ENCODE measurements at regions not wholly inside any gene's neighbourhood (a gene's known extent, or its start where the extent isn't known, plus 50 kb on each side); places are given as distances from the start of the nearest gene placed in this dataset.

DNA sequence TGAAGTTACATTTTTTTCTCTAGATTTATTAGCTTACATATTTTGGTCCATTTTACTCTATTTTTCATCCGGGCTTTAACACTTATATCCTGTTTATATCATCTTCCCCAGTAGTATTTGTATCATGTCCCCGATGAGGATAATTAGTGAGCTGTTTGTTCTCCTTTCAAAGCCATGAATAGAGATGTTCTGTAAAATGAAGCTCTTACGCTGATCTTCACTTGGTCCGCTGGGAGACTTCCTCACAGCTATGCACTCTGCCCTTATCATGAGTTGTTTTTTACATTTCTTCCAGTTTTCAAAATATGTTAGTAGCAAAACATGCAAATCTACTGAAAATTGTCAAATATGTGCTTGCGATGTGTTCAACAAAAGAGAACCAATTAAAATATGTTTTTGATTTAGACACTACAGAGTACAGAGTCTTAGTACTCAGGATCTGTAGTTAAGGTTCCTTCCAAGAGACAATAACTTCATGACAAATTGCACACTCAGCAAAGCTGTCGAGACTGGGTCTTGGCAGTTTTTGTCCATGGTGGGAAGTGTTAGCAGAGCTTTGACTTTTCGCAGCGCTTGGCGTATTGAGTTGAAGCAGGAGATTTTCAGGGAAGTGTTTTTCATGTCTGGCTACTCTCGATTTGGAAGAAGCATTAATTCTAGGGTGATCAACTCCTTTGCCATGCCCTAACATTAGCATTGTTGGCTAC is 292.0 kb upstream of the ADAMTS5 start:
- H3K27me3 ChIP-seq (ENCODE audit: control insufficient read depth, insufficient read depth, low read length): no peaks in the 10 kb centered on the region
- FAIRE-seq: no peak
- TF ChIP-seq, protein P1, sequence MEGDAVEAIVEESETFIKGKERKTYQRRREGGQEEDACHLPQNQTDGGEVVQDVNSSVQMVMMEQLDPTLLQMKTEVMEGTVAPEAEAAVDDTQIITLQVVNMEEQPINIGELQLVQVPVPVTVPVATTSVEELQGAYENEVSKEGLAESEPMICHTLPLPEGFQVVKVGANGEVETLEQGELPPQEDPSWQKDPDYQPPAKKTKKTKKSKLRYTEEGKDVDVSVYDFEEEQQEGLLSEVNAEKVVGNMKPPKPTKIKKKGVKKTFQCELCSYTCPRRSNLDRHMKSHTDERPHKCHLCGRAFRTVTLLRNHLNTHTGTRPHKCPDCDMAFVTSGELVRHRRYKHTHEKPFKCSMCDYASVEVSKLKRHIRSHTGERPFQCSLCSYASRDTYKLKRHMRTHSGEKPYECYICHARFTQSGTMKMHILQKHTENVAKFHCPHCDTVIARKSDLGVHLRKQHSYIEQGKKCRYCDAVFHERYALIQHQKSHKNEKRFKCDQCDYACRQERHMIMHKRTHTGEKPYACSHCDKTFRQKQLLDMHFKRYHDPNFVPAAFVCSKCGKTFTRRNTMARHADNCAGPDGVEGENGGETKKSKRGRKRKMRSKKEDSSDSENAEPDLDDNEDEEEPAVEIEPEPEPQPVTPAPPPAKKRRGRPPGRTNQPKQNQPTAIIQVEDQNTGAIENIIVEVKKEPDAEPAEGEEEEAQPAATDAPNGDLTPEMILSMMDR (IDR thresholded peaks at IDR 0.05; ENCODE audit: insufficient read depth, low read length, severe bottlenecking): no peak
- H3K4me3 ChIP-seq (ENCODE audit: low read depth, low read length): no peak overlapping the region
- no peaks in the 10 kb centered on the region for H3K36me3 ChIP-seq (ENCODE audit: control insufficient read depth, insufficient read depth, low read length)
- DNase-seq (ENCODE audit: low read depth): no peak

DNA sequence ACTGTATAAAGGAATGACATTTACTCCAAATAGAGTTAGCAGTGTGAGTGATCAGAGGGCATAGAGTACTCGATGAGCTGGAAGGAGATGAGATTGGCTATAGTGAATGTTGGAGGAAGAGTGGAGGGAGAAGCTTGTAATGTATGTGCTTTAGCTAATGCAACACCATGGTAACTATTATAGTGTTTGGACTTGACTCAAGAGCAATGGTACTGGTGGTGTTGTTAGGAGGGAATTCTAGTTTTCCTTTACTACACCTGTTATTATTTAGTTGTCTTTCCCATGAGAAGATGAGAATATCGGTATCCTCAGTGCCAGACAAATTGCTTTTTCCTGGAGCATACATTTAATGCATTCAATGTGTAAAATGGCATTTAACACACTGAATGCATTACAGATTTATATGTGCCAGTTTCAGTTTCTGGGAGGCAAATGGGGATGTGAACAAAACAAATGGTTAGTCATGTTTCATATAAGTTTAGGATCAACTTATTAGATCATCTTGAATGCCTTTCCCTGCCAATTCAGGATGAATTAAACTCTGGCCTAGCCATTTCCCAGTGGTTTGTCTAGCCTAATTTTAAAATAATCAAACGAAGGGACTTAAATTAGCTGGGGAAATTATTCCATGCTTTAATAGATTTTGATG is 291.1 kb upstream of the ADAMTS5 start:
- no peaks in the 10 kb centered on the region for H3K36me3 ChIP-seq (ENCODE audit: control insufficient read depth, insufficient read depth, low read length)
- TF ChIP-seq, protein P1 (IDR thresholded peaks at IDR 0.05; ENCODE audit: insufficient read depth, low read length, severe bottlenecking): no peak
- H3K27me3 ChIP-seq (ENCODE audit: control insufficient read depth, insufficient read depth, low read length): no peaks in the 10 kb centered on the region
- no peak overlapping the region for H3K4me3 ChIP-seq (ENCODE audit: low read depth, low read length)
- DNase-seq (ENCODE audit: low read depth): no peak
- FAIRE-seq: no peak

DNA sequence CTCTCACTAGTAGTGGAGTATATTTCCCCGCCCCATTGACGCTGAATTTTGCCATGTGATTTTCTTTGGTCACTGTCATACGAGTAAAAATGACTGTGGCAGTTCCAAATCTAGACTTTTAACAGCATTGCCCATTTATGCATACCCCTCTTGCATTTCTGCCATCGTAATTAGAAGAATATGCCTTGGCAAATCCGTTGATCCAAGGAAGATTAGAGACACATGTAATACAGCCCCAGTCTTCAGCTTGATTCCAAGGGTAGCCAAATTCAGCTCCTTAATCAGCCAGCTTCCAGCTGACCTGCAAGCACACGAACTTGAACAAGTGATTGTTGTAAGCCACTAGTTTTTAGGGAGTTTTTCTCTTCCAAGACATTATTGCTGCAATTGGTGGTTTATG is 290.3 kb upstream of the ADAMTS5 start:
- no peak for DNase-seq (ENCODE audit: low read depth)
- Histone ChIP-seq H3K27me3 (ENCODE audit: control insufficient read depth, insufficient read depth, low read length) (no peaks in the 10 kb centered on the region), H3K36me3 (ENCODE audit: control insufficient read depth, insufficient read depth, low read length) (no peaks in the 10 kb centered on the region), H3K4me3 (ENCODE audit: low read depth, low read length) (no peak overlapping the region)
- TF ChIP-seq, protein P1 (IDR thresholded peaks at IDR 0.05; ENCODE audit: insufficient read depth, low read length, severe bottlenecking): no peak
- FAIRE-seq: no peak

DNA sequence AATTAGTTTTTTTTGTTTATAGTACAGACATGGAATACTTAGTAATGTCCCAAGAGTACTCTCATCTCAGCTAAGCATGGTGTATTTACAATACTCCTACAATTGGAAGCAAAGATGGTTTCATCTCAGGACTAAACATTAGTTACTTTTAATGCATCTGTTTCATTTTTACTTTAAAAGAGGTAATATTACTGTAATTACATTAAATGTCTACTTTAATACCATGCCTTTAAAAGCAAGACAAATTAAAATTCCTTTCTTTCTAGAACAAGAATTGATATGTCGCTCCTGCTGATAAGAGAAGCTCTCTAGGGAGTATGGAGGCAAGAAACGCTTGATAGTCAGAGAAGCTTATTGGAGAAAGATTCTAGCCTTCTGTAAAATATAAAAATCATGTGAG is 284.9 kb upstream of the ADAMTS5 start:
- Histone ChIP-seq H3K4me3 (ENCODE audit: low read depth, low read length) (no peak overlapping the region), H3K36me3 (ENCODE audit: control insufficient read depth, insufficient read depth, low read length) (no peaks in the 10 kb centered on the region), H3K27me3 (ENCODE audit: control insufficient read depth, insufficient read depth, low read length) (no peaks in the 10 kb centered on the region)
- DNase-seq (ENCODE audit: low read depth) (no peak), FAIRE-seq (no peak)
- TF ChIP-seq, protein P1 (IDR thresholded peaks at IDR 0.05; ENCODE audit: insufficient read depth, low read length, severe bottlenecking): no peak

DNA sequence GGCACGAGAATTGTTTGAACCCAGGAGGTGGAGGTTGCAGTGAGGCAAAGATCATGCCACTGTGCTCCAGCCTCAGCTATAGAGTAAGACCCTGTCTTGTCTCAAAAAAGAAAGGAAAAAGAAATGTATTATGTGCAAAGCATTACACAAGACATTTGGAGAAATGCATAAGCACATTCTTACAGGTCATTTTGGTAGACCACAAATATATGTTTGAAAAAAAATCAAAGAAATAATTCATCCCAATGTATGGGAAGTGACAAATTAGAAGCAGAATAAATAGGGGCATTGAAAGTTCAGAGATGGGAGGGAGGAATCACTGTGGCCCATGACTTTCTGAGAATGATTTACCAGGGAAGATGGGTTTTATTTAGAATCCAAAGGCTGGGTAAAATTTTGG is 283.5 kb upstream of the ADAMTS5 start:
- FAIRE-seq: no peak
- Histone ChIP-seq H3K36me3 (ENCODE audit: control insufficient read depth, insufficient read depth, low read length) (no peaks in the 10 kb centered on the region), H3K27me3 (ENCODE audit: control insufficient read depth, insufficient read depth, low read length) (no peaks in the 10 kb centered on the region), H3K4me3 (ENCODE audit: low read depth, low read length) (no peak overlapping the region)
- DNase-seq (ENCODE audit: low read depth): no peak
- TF ChIP-seq, protein P1 (IDR thresholded peaks at IDR 0.05; ENCODE audit: insufficient read depth, low read length, severe bottlenecking): no peak
